PC-3 (cell line): ENCODE measurements at regions not wholly inside any gene's neighbourhood (a gene's known extent, or its start where the extent isn't known, plus 50 kb on each side); places are given as distances from the start of the nearest gene placed in this dataset.

Source experiments
- CTCF ChIP-seq: fragments of 300-600 bp; sonication (generic); conservative IDR thresholded peaks from 2 replicates; pipeline ENCODE4 v1.5.1; 2017; ENCODE audit warnings: antibody characterized with exemption, low read depth, mild to moderate bottlenecking, low read length
- EZH2 ChIP-seq: fragments of 300-600 bp; sonication (generic); IDR thresholded peaks from one replicate; pipeline ENCODE4 v1.6.1; 2017; ENCODE audit warnings: antibody characterized with exemption, mild to moderate bottlenecking, low read length; ENCODE audit not compliant: unreplicated experiment

DNA sequence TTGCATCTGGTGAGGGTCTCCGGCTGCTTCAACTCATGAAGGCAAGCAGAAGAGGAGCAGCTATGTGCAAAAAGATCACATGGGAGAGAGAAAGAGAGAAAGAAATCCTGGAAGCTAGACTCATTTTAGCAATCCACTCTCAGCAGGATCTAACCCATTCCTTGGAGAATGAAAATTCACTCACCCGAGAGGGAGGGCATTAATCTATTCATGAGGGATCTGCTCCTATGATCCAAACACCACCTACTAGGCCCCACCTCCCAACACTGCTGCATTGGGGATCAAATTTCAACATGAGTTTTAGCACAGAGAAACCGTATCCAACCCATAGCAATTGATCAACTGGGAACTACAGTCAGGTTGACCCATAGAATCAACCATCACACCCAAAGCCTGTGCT, 98.1 kb upstream of the SV2C start:
- no peak for TF ChIP-seq CTCF
- TF ChIP-seq EZH2: no peak
